ENCODE measurements at regions not wholly inside any gene's neighbourhood (a gene's known extent, or its start where the extent isn't known, plus 50 kb on each side); places are given as distances from the start of the nearest gene placed in this dataset.

- H3K4me3 ChIP-seq (ENCODE audit: insufficient read depth, low read depth, low read length), result no peak overlapping the region
- no peak overlapping the region for H2AFZ ChIP-seq (ENCODE audit: low read depth, low read length)
- no peaks in the 10 kb centered on the region for H3K4me1 Mint-ChIP-seq (ENCODE audit: low read depth, unreplicated experiment)
- no peaks in the 10 kb centered on the region for H3K36me3 ChIP-seq (ENCODE audit: insufficient read depth, low read length)
- no peaks in the 10 kb centered on the region for H3K4me1 ChIP-seq (ENCODE audit: insufficient read depth, low read length)
- H3K9ac ChIP-seq (ENCODE audit: low read length), result no peak overlapping the region
- H3K27me3 Mint-ChIP-seq (ENCODE audit: low read depth, unreplicated experiment), result peaks cover 47% of the 10 kb centered on the region
- TF ChIP-seq EZH2 (IDR thresholded peaks at IDR 0.05; ENCODE audit: insufficient read depth, low read length), result no peak
- TF ChIP-seq, protein P1, sequence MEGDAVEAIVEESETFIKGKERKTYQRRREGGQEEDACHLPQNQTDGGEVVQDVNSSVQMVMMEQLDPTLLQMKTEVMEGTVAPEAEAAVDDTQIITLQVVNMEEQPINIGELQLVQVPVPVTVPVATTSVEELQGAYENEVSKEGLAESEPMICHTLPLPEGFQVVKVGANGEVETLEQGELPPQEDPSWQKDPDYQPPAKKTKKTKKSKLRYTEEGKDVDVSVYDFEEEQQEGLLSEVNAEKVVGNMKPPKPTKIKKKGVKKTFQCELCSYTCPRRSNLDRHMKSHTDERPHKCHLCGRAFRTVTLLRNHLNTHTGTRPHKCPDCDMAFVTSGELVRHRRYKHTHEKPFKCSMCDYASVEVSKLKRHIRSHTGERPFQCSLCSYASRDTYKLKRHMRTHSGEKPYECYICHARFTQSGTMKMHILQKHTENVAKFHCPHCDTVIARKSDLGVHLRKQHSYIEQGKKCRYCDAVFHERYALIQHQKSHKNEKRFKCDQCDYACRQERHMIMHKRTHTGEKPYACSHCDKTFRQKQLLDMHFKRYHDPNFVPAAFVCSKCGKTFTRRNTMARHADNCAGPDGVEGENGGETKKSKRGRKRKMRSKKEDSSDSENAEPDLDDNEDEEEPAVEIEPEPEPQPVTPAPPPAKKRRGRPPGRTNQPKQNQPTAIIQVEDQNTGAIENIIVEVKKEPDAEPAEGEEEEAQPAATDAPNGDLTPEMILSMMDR (IDR thresholded peaks at IDR 0.05; ENCODE audit: insufficient read depth, low read depth, low read length), result no peak
- no peaks in the 10 kb centered on the region for H3K79me2 ChIP-seq (ENCODE audit: insufficient read depth, low read length)
- DNase-seq (ENCODE audit: low read depth) (no peak), FAIRE-seq (no peak)
- no peak overlapping the region for H3K27ac ChIP-seq (ENCODE audit: low read depth, low read length)
- no peaks in the 10 kb centered on the region for H3K9me3 ChIP-seq (ENCODE audit: insufficient read depth, low read depth, low read length)
- no peaks in the 10 kb centered on the region for H3K27me3 ChIP-seq (ENCODE audit: insufficient read depth, low read length)
- H3K4me3 Mint-ChIP-seq (ENCODE audit: unreplicated experiment), result no peak overlapping the region
- H3K4me2 ChIP-seq (ENCODE audit: low read length), result no peak overlapping the region
- H3K9me3 Mint-ChIP-seq (ENCODE audit: unreplicated experiment), result peaks cover 8% of the 10 kb centered on the region
- H4K20me1 ChIP-seq (ENCODE audit: insufficient read depth, low read length), result no peaks in the 10 kb centered on the region
- no peak overlapping the region for H3K27ac Mint-ChIP-seq (ENCODE audit: unreplicated experiment)
- no peaks in the 10 kb centered on the region for H3K36me3 Mint-ChIP-seq (ENCODE audit: low read depth, unreplicated experiment)
Measured at GRCh38 chr14:30340495-30340894, 218.5 kb upstream of the G2E3 start.

- FAIRE-seq (no peak), DNase-seq (ENCODE audit: low read depth) (no peak)
- peaks cover 56% of the 10 kb centered on the region for H3K27me3 Mint-ChIP-seq (ENCODE audit: low read depth, unreplicated experiment)
- H3K4me1 Mint-ChIP-seq (ENCODE audit: low read depth, unreplicated experiment), result no peaks in the 10 kb centered on the region
- peaks cover 9% of the 10 kb centered on the region for H3K9me3 Mint-ChIP-seq (ENCODE audit: unreplicated experiment)
- no peaks in the 10 kb centered on the region for H3K36me3 Mint-ChIP-seq (ENCODE audit: low read depth, unreplicated experiment)
- no peak overlapping the region for H3K27ac Mint-ChIP-seq (ENCODE audit: unreplicated experiment)
- Histone ChIP-seq H3K27me3 (ENCODE audit: insufficient read depth, low read length) (no peaks in the 10 kb centered on the region), H3K79me2 (ENCODE audit: insufficient read depth, low read length) (no peaks in the 10 kb centered on the region), H3K4me1 (ENCODE audit: insufficient read depth, low read length) (no peaks in the 10 kb centered on the region), H3K36me3 (ENCODE audit: insufficient read depth, low read length) (no peaks in the 10 kb centered on the region), H2AFZ (ENCODE audit: low read depth, low read length) (no peak overlapping the region), H3K9me3 (ENCODE audit: insufficient read depth, low read depth, low read length) (no peaks in the 10 kb centered on the region), H3K9ac (ENCODE audit: low read length) (no peak overlapping the region), H3K4me2 (ENCODE audit: low read length) (no peak overlapping the region), H4K20me1 (ENCODE audit: insufficient read depth, low read length) (no peaks in the 10 kb centered on the region), H3K4me3 (ENCODE audit: insufficient read depth, low read depth, low read length) (no peak overlapping the region), H3K27ac (ENCODE audit: low read depth, low read length) (no peak overlapping the region)
- TF ChIP-seq, protein P1 (IDR thresholded peaks at IDR 0.05; ENCODE audit: insufficient read depth, low read depth, low read length), result no peak
- H3K4me3 Mint-ChIP-seq (ENCODE audit: unreplicated experiment), result no peak overlapping the region
Measured at GRCh38 chr14:30345511-30345910, 213.4 kb upstream of the G2E3 start.

DNA sequence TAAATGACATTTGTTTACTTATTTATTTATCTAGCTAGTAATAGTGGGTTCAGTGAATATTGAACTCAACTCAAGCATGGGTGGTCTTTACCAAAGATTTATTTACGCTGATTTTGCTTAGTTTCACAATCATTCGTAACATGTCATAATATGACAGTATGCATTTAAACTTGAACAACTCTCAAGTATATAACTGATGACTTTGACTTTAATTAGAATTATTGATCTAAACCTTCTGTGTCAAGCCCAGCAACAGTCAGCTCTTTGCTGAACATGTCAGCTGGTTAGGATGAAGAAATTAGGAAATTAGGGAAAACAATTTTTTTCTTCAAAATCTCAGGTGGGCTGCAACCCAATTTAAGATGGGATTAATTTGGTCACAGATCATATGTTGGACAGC is 210.5 kb upstream of the G2E3 start:
- no peak overlapping the region for H3K4me2 ChIP-seq (ENCODE audit: low read length)
- Mint-ChIP-seq H3K4me1 (ENCODE audit: low read depth, unreplicated experiment) (no peaks in the 10 kb centered on the region), H3K9me3 (ENCODE audit: unreplicated experiment) (peaks cover 9% of the 10 kb centered on the region), H3K27ac (ENCODE audit: unreplicated experiment) (no peak overlapping the region), H3K27me3 (ENCODE audit: low read depth, unreplicated experiment) (peaks cover 52% of the 10 kb centered on the region), H3K4me3 (ENCODE audit: unreplicated experiment) (no peak overlapping the region), H3K36me3 (ENCODE audit: low read depth, unreplicated experiment) (no peaks in the 10 kb centered on the region)
- TF ChIP-seq EZH2 (IDR thresholded peaks at IDR 0.05; ENCODE audit: insufficient read depth, low read length), result no peak
- TF ChIP-seq, protein P1 (IDR thresholded peaks at IDR 0.05; ENCODE audit: insufficient read depth, low read depth, low read length), result no peak
- no peaks in the 10 kb centered on the region for H3K27me3 ChIP-seq (ENCODE audit: insufficient read depth, low read length)
- H3K9me3 ChIP-seq (ENCODE audit: insufficient read depth, low read depth, low read length), result no peaks in the 10 kb centered on the region
- H4K20me1 ChIP-seq (ENCODE audit: insufficient read depth, low read length), result no peaks in the 10 kb centered on the region
- H3K27ac ChIP-seq (ENCODE audit: low read depth, low read length), result no peak overlapping the region
- no peak overlapping the region for H3K4me3 ChIP-seq (ENCODE audit: insufficient read depth, low read depth, low read length)
- no peaks in the 10 kb centered on the region for H3K79me2 ChIP-seq (ENCODE audit: insufficient read depth, low read length)
- no peaks in the 10 kb centered on the region for H3K36me3 ChIP-seq (ENCODE audit: insufficient read depth, low read length)
- DNase-seq (ENCODE audit: low read depth) (no peak), FAIRE-seq (no peak)
- H3K9ac ChIP-seq (ENCODE audit: low read length), result no peak overlapping the region
- no peaks in the 10 kb centered on the region for H3K4me1 ChIP-seq (ENCODE audit: insufficient read depth, low read length)
- no peak overlapping the region for H2AFZ ChIP-seq (ENCODE audit: low read depth, low read length)

All from astrocyte (in vitro differentiated cells and primary cell).